Natural killer cell (primary cell): ENCODE measurements at regions not wholly inside any gene's neighbourhood (a gene's known extent, or its start where the extent isn't known, plus 50 kb on each side); places are given as distances from the start of the nearest gene placed in this dataset.
A peak's percentile ranks its signal among the peaks of the same experiment; 100 is the strongest.
"Not testable (repeated sequence)": the region's sequence is repeated elsewhere in the genome, so short reads cannot be mapped to it uniquely, and the experiment has no call there.

Source experiments
- ATAC-seq, 3 donors: fragments of 150-1000 bp in 2 of 3; fragments of 200-7000 bp in 1 of 3; cut with Tn5 transposase; 1 replicate in 1 of 3; 2 replicates in 2 of 3; pipeline ENCODE4 v1.10.0; 2021; ENCODE audit warnings: mild to moderate bottlenecking in 2 of 3, moderate library complexity in 2 of 3
- DNase-seq, 2 donors: peaks; one replicate each; pipeline versions ENCODE4 v3.0.0 to v3.0.0-alpha.2; 2013 to 2021; ENCODE audit warnings: mixed read lengths in 1 of 2
- H3K27ac ChIP-seq: one replicate; pipeline ENCODE4 v1.5.1; 2013; ENCODE audit warnings: mild to moderate bottlenecking, low read length
- H3K27me3 ChIP-seq: one replicate; pipeline ENCODE4 v1.6.1; 2013; ENCODE audit warnings: low read length; ENCODE audit not compliant: control insufficient read depth, insufficient read depth
- H3K36me3 ChIP-seq: one replicate; pipeline ENCODE4 v1.6.1; 2013; ENCODE audit warnings: low read length; ENCODE audit not compliant: control insufficient read depth, insufficient read depth
- H3K4me1 ChIP-seq: one replicate; pipeline ENCODE4 v1.6.1; 2013; ENCODE audit warnings: low read length; ENCODE audit not compliant: control insufficient read depth, insufficient read depth
- H3K4me3 ChIP-seq: one replicate; pipeline ENCODE4 v1.5.1; 2013; ENCODE audit warnings: low read length
- H3K9me3 ChIP-seq: one replicate; pipeline ENCODE4 v1.6.1; 2013; ENCODE audit warnings: low read length; ENCODE audit not compliant: control insufficient read depth, insufficient read depth
- H3K27ac Mint-ChIP-seq, 2 donors: one replicate each; pipeline ENCODE4 v1.8.0; 2022; ENCODE audit warnings: mild to moderate bottlenecking in 2 of 2, mixed read lengths in 2 of 2, moderate library complexity in 1 of 2
- H3K27me3 Mint-ChIP-seq, 2 donors: one replicate each; pipeline ENCODE4 v1.8.0; 2022; ENCODE audit warnings: low read depth in 2 of 2, mixed read lengths in 2 of 2
- H3K36me3 Mint-ChIP-seq: one replicate; pipeline ENCODE4 v1.8.0; 2022; ENCODE audit warnings: mixed read lengths
- H3K4me1 Mint-ChIP-seq, 2 donors: one replicate each; pipeline ENCODE4 v1.8.0; 2022; ENCODE audit warnings: mixed read lengths in 2 of 2
- H3K4me3 Mint-ChIP-seq: one replicate; pipeline ENCODE4 v1.8.0; 2022; ENCODE audit warnings: mild to moderate bottlenecking, moderate library complexity, mixed read lengths
- H3K9me3 Mint-ChIP-seq, 2 donors: one replicate each; pipeline ENCODE4 v1.8.0; 2022; ENCODE audit warnings: mixed read lengths in 2 of 2
- WGBS: methylation state at CpG from one replicate; pipeline ENCODE4 v1.1.7; 2013; ENCODE audit warnings: missing lambda C conversion rate; ENCODE audit not compliant: insufficient coverage; 5-methylcytosine and 5-hydroxymethylcytosine counted together
- intact Hi-C: fragments of 100-400 bp; cut with micrococcal nuclease; formaldehyde crosslinking; loops from one replicate; pipeline ENCODE4 v1.14.2; 2022
- TF ChIP-seq, protein P1 (sequence below): fragments of 200-600 bp; IDR thresholded peaks from one replicate; pipeline ENCODE4 v1.8.0; 2022; ENCODE audit warnings: antibody characterized with exemption

DNA sequence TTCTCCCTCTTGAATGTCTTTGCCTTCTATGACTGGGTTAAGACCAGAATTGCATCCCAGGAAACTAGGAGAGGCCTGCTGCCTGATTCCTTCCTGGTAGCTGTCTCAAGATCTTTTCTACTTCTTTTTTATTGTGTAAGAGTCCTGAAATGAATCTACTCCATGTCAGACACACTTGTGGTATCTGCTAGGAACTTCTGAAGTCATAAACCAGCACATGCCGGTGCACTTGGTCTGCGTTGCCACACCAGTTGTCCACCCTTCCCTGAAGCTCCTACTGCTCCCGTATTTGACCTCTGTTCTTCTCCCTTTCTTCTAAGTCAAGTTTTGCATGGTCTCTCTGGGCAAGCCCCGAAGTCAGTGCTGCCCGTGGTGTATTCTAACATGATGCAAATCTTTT, 644.2 kb downstream of the ETS1 start:
- Histone ChIP-seq H3K4me3 (no peak overlapping the region), H3K4me1 (no peaks in the 10 kb centered on the region), H3K27ac (no peak overlapping the region), H3K9me3 (no peaks in the 10 kb centered on the region), H3K27me3 (no peaks in the 10 kb centered on the region), H3K36me3 (no peaks in the 10 kb centered on the region)
- intact Hi-C loops: no loop called here
- Mint-ChIP-seq H3K4me3 (no peak overlapping the region), H3K27me3 (peaks cover 15 to 17% of the 10 kb centered on the region in 2 donors), H3K36me3 (no peaks in the 10 kb centered on the region), H3K4me1 (no peaks in the 10 kb centered on the region), H3K9me3 (no peaks in the 10 kb centered on the region), H3K27ac (no peak overlapping the region)
- 80% methylated on average over 5 of the region's 5 CpGs for WGBS
- DNase-seq: no peak
- ATAC-seq: no peak
- TF ChIP-seq, protein P1, sequence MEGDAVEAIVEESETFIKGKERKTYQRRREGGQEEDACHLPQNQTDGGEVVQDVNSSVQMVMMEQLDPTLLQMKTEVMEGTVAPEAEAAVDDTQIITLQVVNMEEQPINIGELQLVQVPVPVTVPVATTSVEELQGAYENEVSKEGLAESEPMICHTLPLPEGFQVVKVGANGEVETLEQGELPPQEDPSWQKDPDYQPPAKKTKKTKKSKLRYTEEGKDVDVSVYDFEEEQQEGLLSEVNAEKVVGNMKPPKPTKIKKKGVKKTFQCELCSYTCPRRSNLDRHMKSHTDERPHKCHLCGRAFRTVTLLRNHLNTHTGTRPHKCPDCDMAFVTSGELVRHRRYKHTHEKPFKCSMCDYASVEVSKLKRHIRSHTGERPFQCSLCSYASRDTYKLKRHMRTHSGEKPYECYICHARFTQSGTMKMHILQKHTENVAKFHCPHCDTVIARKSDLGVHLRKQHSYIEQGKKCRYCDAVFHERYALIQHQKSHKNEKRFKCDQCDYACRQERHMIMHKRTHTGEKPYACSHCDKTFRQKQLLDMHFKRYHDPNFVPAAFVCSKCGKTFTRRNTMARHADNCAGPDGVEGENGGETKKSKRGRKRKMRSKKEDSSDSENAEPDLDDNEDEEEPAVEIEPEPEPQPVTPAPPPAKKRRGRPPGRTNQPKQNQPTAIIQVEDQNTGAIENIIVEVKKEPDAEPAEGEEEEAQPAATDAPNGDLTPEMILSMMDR: no peak

DNA sequence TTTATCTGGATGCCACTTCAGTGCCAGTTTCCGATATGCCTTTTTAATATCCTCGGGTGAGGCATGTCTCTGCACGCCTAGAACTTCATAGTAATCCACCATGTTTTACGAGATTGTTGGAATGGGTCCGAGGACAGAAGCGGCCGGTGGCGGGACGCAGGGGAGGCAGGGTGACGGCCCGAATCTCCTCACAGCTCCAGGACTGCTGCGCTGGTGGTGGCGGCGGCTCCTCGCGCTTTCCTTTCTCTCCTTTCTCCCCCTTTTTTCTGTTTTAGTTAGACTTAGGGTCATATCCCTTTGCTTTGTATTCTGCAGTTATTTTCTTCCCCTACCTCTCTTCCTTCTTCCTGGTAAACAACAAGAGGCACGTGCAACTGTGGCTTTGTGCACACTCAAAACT, 645.8 kb downstream of the ETS1 start:
- H3K36me3 ChIP-seq, H3K27ac Mint-ChIP-seq, H3K4me3 Mint-ChIP-seq, H3K9me3 Mint-ChIP-seq, H3K4me3 ChIP-seq, H3K36me3 Mint-ChIP-seq, intact Hi-C loops, H3K4me1 ChIP-seq, H3K9me3 ChIP-seq, H3K27ac ChIP-seq, H3K4me1 Mint-ChIP-seq, H3K27me3 ChIP-seq, DNase-seq: not testable (repeated sequence)
- peak; percentile 46 to 71 (median 68) for ATAC-seq
- peaks cover 13 to 20% of the 10 kb centered on the region in 2 donors for H3K27me3 Mint-ChIP-seq
- 96% methylated on average over 17 of the region's 17 CpGs for WGBS

DNA sequence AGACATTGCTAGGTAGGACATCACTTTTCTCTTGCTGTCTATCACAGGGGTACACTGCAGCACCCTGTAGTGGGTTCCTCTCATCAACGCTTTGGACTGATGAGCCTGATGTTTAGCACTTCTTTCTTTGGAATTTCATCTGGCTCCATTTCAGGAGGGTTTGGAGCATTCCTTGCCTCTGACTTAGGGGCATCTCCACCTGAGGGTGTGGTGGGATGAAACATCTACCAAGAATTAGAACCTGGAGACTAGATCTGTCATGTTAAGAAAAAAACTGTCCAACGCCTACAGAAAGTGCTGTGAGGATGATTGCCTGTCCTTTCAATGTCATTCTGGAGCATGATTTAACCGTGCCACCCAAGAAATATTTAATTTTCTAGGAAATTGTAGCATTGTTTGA, 648.4 kb downstream of the ETS1 start:
- Histone ChIP-seq H3K4me1 (no peaks in the 10 kb centered on the region), H3K27ac (no peak overlapping the region), H3K9me3 (no peaks in the 10 kb centered on the region), H3K4me3 (no peak overlapping the region), H3K27me3 (no peaks in the 10 kb centered on the region), H3K36me3 (no peaks in the 10 kb centered on the region)
- ATAC-seq (no peak), DNase-seq (no peak)
- no peak overlapping the region for H3K27ac Mint-ChIP-seq
- WGBS: 88% methylated on average over 3 of the region's 3 CpGs
- no peaks in the 10 kb centered on the region for H3K9me3 Mint-ChIP-seq
- no peaks in the 10 kb centered on the region for H3K4me1 Mint-ChIP-seq
- no peaks in the 10 kb centered on the region for H3K36me3 Mint-ChIP-seq
- TF ChIP-seq, protein P1: no peak
- intact Hi-C loops: no loop called here
- H3K27me3 Mint-ChIP-seq: peaks cover 16 to 37% of the 10 kb centered on the region in 2 donors
- no peak overlapping the region for H3K4me3 Mint-ChIP-seq

DNA sequence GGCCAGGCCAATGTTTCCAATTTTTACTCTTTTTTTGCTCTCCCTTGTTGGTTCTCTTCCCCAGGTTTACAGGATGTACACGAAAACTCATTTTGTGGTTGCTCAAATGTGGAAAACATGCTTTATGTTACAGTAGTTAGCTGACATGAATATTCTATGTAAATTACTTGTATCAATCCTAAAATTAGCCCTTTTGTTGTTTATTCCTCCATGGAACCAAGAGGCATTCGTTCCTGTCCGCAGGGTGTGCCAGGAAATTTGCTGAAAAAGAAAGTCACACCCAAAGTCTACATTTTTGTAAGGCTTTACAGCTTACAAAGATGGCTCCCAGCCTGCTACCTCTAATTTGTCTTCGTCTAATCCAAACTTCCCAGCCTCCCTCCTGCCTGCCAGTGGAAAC, 652.3 kb downstream of the ETS1 start:
- Histone ChIP-seq H3K9me3 (no peaks in the 10 kb centered on the region), H3K27me3 (no peaks in the 10 kb centered on the region), H3K36me3 (no peaks in the 10 kb centered on the region), H3K27ac (no peak overlapping the region), H3K4me1 (no peaks in the 10 kb centered on the region), H3K4me3 (no peak overlapping the region)
- no peak for DNase-seq
- intact Hi-C loops: no loop called here
- no peaks in the 10 kb centered on the region for H3K4me1 Mint-ChIP-seq
- TF ChIP-seq, protein P1: no peak
- no peaks in the 10 kb centered on the region for H3K9me3 Mint-ChIP-seq
- no peak for ATAC-seq
- H3K27me3 Mint-ChIP-seq: peaks cover 5 to 32% of the 10 kb centered on the region in 2 donors
- no peaks in the 10 kb centered on the region for H3K36me3 Mint-ChIP-seq
- no peak overlapping the region for H3K4me3 Mint-ChIP-seq
- no peak overlapping the region for H3K27ac Mint-ChIP-seq
- WGBS: 78% methylated on average over 3 of the region's 4 CpGs

DNA sequence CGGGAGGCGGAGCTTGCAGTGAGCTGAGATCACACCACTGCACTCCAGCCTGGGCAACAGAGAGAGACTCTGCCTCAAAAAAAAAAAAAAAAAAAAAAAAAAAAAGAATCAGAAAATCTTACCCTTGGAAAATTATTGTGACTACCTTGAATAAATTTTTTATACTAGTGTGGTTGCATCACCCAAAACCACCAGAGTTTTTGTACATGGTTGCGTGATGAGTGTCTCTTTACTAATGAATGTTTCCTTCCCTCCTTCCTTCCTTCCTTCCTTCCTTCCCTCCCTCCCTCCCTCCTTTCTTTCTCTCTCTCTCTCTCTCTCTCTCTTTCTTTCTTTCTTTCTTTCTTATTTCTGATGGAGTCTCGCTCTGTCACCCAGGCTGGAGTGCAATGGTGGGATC, 653.4 kb downstream of the ETS1 start:
- H3K4me1 ChIP-seq, intact Hi-C loops, H3K4me3 ChIP-seq, H3K9me3 ChIP-seq, H3K9me3 Mint-ChIP-seq, H3K4me1 Mint-ChIP-seq, H3K4me3 Mint-ChIP-seq, H3K36me3 Mint-ChIP-seq, DNase-seq, ATAC-seq, H3K36me3 ChIP-seq, H3K27ac ChIP-seq, H3K27ac Mint-ChIP-seq, H3K27me3 ChIP-seq: not testable (repeated sequence)
- WGBS: 95% methylated on average over 4 of the region's 4 CpGs
- H3K27me3 Mint-ChIP-seq: peaks cover 9 to 40% of the 10 kb centered on the region in 2 donors
